Dendritic cell treated with granulocyte-macrophage colony-stimulating factor and Interleukin-4, amounts not matched to agents 40 ng/mL and 50 ng/mL, for 4 days (primary cell): ENCODE measurements at regions not wholly inside any gene's neighbourhood (a gene's known extent, or its start where the extent isn't known, plus 50 kb on each side); places are given as distances from the start of the nearest gene placed in this dataset.
"Not testable (repeated sequence)": the region's sequence is repeated elsewhere in the genome, so short reads cannot be mapped to it uniquely, and the experiment has no call there.

Source experiments
- H3K27ac Mint-ChIP-seq: one replicate; pipeline ENCODE4 v1.8.0; 2022; ENCODE audit warnings: mild to moderate bottlenecking, mixed read lengths
- H3K27me3 Mint-ChIP-seq: one replicate; pipeline ENCODE4 v1.8.0; 2022; ENCODE audit warnings: mild to moderate bottlenecking, mixed read lengths
- H3K36me3 Mint-ChIP-seq: one replicate; pipeline ENCODE4 v1.8.0; 2022; ENCODE audit warnings: low read depth, mixed read lengths
- H3K4me1 Mint-ChIP-seq: one replicate; pipeline ENCODE4 v1.8.0; 2022; ENCODE audit warnings: low read depth, mixed read lengths
- H3K4me3 Mint-ChIP-seq: one replicate; pipeline ENCODE4 v1.8.0; 2022; ENCODE audit warnings: mild to moderate bottlenecking, moderate library complexity, mixed read lengths
- H3K9me3 Mint-ChIP-seq: one replicate; pipeline ENCODE4 v1.8.0; 2022; ENCODE audit warnings: mixed read lengths
- intact Hi-C: fragments of 100-400 bp; cut with micrococcal nuclease; formaldehyde crosslinking; loops from one replicate; pipeline ENCODE4 v1.15.0; 2022

GRCh38 chr1:208485512-208485911, 241.3 kb upstream of the PLXNA2 start:
- Mint-ChIP-seq H3K4me1 (no peaks in the 10 kb centered on the region), H3K4me3 (no peak overlapping the region), H3K36me3 (no peaks in the 10 kb centered on the region), H3K9me3 (no peaks in the 10 kb centered on the region), H3K27me3 (no peaks in the 10 kb centered on the region), H3K27ac (no peak overlapping the region)
- intact Hi-C loops = no loop called here

GRCh38 chr1:208486677-208487076, 242.5 kb upstream of the PLXNA2 start:
- no peaks in the 10 kb centered on the region for H3K9me3 Mint-ChIP-seq
- H3K36me3 Mint-ChIP-seq = no peaks in the 10 kb centered on the region
- H3K27me3 Mint-ChIP-seq = no peaks in the 10 kb centered on the region
- intact Hi-C loops = no loop called here
- H3K4me3 Mint-ChIP-seq = no peak overlapping the region
- no peaks in the 10 kb centered on the region for H3K4me1 Mint-ChIP-seq
- H3K27ac Mint-ChIP-seq = no peak overlapping the region

- H3K27ac Mint-ChIP-seq, H3K4me1 Mint-ChIP-seq, intact Hi-C loops, H3K4me3 Mint-ChIP-seq, H3K9me3 Mint-ChIP-seq, H3K27me3 Mint-ChIP-seq, H3K36me3 Mint-ChIP-seq: not testable (repeated sequence)
These were observed 244.2 kb upstream of the PLXNA2 start for GRCh38 chr1:208488432-208488831.

GRCh38 chr1:208496467-208497371, 252.5 kb upstream of the PLXNA2 start:
- Mint-ChIP-seq H3K4me1 (peaks cover 5% of the 10 kb centered on the region), H3K9me3 (no peaks in the 10 kb centered on the region), H3K27me3 (no peaks in the 10 kb centered on the region), H3K36me3 (no peaks in the 10 kb centered on the region), H3K4me3 (no peak overlapping the region), H3K27ac (no peak overlapping the region)
- intact Hi-C loops = no loop called here

- peaks cover 5% of the 10 kb centered on the region for H3K4me1 Mint-ChIP-seq
- no peak overlapping the region for H3K4me3 Mint-ChIP-seq
- intact Hi-C loops = no loop called here
- no peaks in the 10 kb centered on the region for H3K36me3 Mint-ChIP-seq
- H3K27me3 Mint-ChIP-seq = no peaks in the 10 kb centered on the region
- no peak overlapping the region for H3K27ac Mint-ChIP-seq
- no peaks in the 10 kb centered on the region for H3K9me3 Mint-ChIP-seq
These were observed 253.8 kb upstream of the PLXNA2 start for GRCh38 chr1:208497866-208498541.

GRCh38 chr1:208499026-208499425, 254.8 kb upstream of the PLXNA2 start:
- Mint-ChIP-seq H3K4me1 (peaks cover 5% of the 10 kb centered on the region), H3K27me3 (no peaks in the 10 kb centered on the region), H3K36me3 (no peaks in the 10 kb centered on the region), H3K4me3 (no peak overlapping the region), H3K9me3 (no peaks in the 10 kb centered on the region), H3K27ac (no peak overlapping the region)
- intact Hi-C loops = no loop called here

GRCh38 chr1:208499601-208500000, 255.4 kb upstream of the PLXNA2 start:
- H3K9me3 Mint-ChIP-seq = no peaks in the 10 kb centered on the region
- no peak overlapping the region for H3K4me3 Mint-ChIP-seq
- no peak overlapping the region for H3K27ac Mint-ChIP-seq
- H3K27me3 Mint-ChIP-seq = no peaks in the 10 kb centered on the region
- peaks cover 5% of the 10 kb centered on the region for H3K4me1 Mint-ChIP-seq
- intact Hi-C loops = no loop called here
- H3K36me3 Mint-ChIP-seq = no peaks in the 10 kb centered on the region

- no peak overlapping the region for H3K27ac Mint-ChIP-seq
- no peaks in the 10 kb centered on the region for H3K36me3 Mint-ChIP-seq
- H3K9me3 Mint-ChIP-seq = no peaks in the 10 kb centered on the region
- no peaks in the 10 kb centered on the region for H3K27me3 Mint-ChIP-seq
- peaks cover 5% of the 10 kb centered on the region for H3K4me1 Mint-ChIP-seq
- H3K4me3 Mint-ChIP-seq = no peak overlapping the region
- intact Hi-C loops = no loop called here
These were observed 256.2 kb upstream of the PLXNA2 start for GRCh38 chr1:208500375-208500774.

GRCh38 chr1:208501542-208501941, 257.4 kb upstream of the PLXNA2 start:
- H3K36me3 Mint-ChIP-seq = no peaks in the 10 kb centered on the region
- no peak overlapping the region for H3K27ac Mint-ChIP-seq
- H3K4me3 Mint-ChIP-seq = no peak overlapping the region
- intact Hi-C loops = no loop called here
- H3K9me3 Mint-ChIP-seq = no peaks in the 10 kb centered on the region
- peaks cover 5% of the 10 kb centered on the region for H3K4me1 Mint-ChIP-seq
- no peaks in the 10 kb centered on the region for H3K27me3 Mint-ChIP-seq

GRCh38 chr1:208503787-208504186, 259.6 kb upstream of the PLXNA2 start:
- H3K27me3 Mint-ChIP-seq = no peaks in the 10 kb centered on the region
- no peaks in the 10 kb centered on the region for H3K9me3 Mint-ChIP-seq
- no peak overlapping the region for H3K27ac Mint-ChIP-seq
- no peaks in the 10 kb centered on the region for H3K36me3 Mint-ChIP-seq
- H3K4me3 Mint-ChIP-seq = no peak overlapping the region
- intact Hi-C loops = no loop called here
- H3K4me1 Mint-ChIP-seq = peaks cover 4% of the 10 kb centered on the region

GRCh38 chr1:208506812-208507211, 262.6 kb upstream of the PLXNA2 start:
- no peaks in the 10 kb centered on the region for H3K9me3 Mint-ChIP-seq
- intact Hi-C loops = no loop called here
- H3K27me3 Mint-ChIP-seq = no peaks in the 10 kb centered on the region
- no peak overlapping the region for H3K27ac Mint-ChIP-seq
- no peaks in the 10 kb centered on the region for H3K36me3 Mint-ChIP-seq
- H3K4me1 Mint-ChIP-seq = no peaks in the 10 kb centered on the region
- H3K4me3 Mint-ChIP-seq = no peak overlapping the region

- H3K4me1 Mint-ChIP-seq = no peaks in the 10 kb centered on the region
- H3K36me3 Mint-ChIP-seq = no peaks in the 10 kb centered on the region
- intact Hi-C loops = no loop called here
- H3K27ac Mint-ChIP-seq = no peak overlapping the region
- no peak overlapping the region for H3K4me3 Mint-ChIP-seq
- H3K9me3 Mint-ChIP-seq = no peaks in the 10 kb centered on the region
- no peaks in the 10 kb centered on the region for H3K27me3 Mint-ChIP-seq
These were observed 264.9 kb upstream of the PLXNA2 start for GRCh38 chr1:208509072-208509471.

- intact Hi-C loops = no loop called here
- H3K27me3 Mint-ChIP-seq = no peaks in the 10 kb centered on the region
- no peak overlapping the region for H3K4me3 Mint-ChIP-seq
- no peaks in the 10 kb centered on the region for H3K4me1 Mint-ChIP-seq
- H3K9me3 Mint-ChIP-seq = peaks cover 4% of the 10 kb centered on the region
- no peak overlapping the region for H3K27ac Mint-ChIP-seq
- H3K36me3 Mint-ChIP-seq = no peaks in the 10 kb centered on the region
These were observed 266.2 kb upstream of the PLXNA2 start for GRCh38 chr1:208510192-208510952.

GRCh38 chr1:208511242-208511860, 267.2 kb upstream of the PLXNA2 start:
- Mint-ChIP-seq H3K9me3 (peaks cover 9% of the 10 kb centered on the region), H3K36me3 (no peaks in the 10 kb centered on the region), H3K27ac (no peak overlapping the region), H3K27me3 (no peaks in the 10 kb centered on the region), H3K4me3 (no peak overlapping the region), H3K4me1 (no peaks in the 10 kb centered on the region)
- intact Hi-C loops = no loop called here
